ENCODE measurements at regions not wholly inside any gene's neighbourhood (a gene's known extent, or its start where the extent isn't known, plus 50 kb on each side); places are given as distances from the start of the nearest gene placed in this dataset.

DNA sequence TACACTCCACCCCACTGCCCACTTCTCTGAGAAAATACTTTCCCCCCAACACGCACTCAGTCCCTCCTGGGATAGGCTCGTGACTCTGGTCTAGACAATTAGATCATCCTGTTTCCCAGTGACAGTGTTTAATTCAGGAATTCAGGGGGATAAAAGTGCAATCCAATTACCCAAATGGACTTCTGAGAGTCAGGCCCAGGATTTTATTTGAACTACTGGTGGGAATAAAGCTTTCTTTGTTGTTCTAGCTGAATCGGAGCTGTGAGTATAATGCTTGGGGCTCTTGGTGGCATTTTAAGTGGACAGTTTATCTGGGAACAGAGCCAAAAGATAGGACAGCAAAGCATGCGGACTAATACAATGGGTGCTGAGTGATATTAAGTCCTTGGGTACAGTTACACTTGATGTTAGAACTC is 683.3 kb downstream of the MAT2B start:
- Histone ChIP-seq H3K18ac (ENCODE audit: low read length) (no peak overlapping the region), H2AK5ac (ENCODE audit: low read length) (no peak overlapping the region), H2BK5ac (ENCODE audit: low read depth, low read length, poor library complexity) (no peak overlapping the region), H3K9ac (ENCODE audit: low read length) (no peak overlapping the region), H3K14ac (ENCODE audit: low read length) (no peak overlapping the region), H3K4me3 (ENCODE audit: low read depth, low read length) (no peak overlapping the region), H2BK120ac (ENCODE audit: insufficient read depth, low read length, poor library complexity) (no peak overlapping the region), H3K27me3 (ENCODE audit: insufficient read depth, low read length) (no peaks in the 10 kb centered on the region), H4K12ac (ENCODE audit: low read depth, low read length) (no peak overlapping the region), H3K79me1 (ENCODE audit: low read length) (no peaks in the 10 kb centered on the region), H3K4me2 (ENCODE audit: low read length) (no peak overlapping the region), H3K4ac (ENCODE audit: low read depth, low read length) (no peak overlapping the region), H3K36me3 (ENCODE audit: control insufficient read depth in 1 of 2, insufficient read depth in 2 of 2, low read length in 2 of 2) (no peaks in the 10 kb centered on the region), H4K8ac (ENCODE audit: low read depth, low read length) (no peak overlapping the region), H3K9me3 (ENCODE audit: insufficient read depth, low read depth, low read length) (no peaks in the 10 kb centered on the region), H4K91ac (ENCODE audit: low read depth, low read length) (no peak overlapping the region), H2BK12ac (ENCODE audit: low read length) (no peak overlapping the region), H3K27ac (ENCODE audit: low read depth, low read length) (no peak overlapping the region), H2AFZ (ENCODE audit: insufficient read depth, low read length, poor library complexity) (no peak overlapping the region), H3K79me2 (ENCODE audit: control insufficient read depth, insufficient read depth, low read length, poor library complexity) (no peaks in the 10 kb centered on the region), H3K23ac (ENCODE audit: low read length) (no peak overlapping the region), H3K4me1 (ENCODE audit: control insufficient read depth in 1 of 2, insufficient read depth in 2 of 2, low read length in 2 of 2) (no peaks in the 10 kb centered on the region)
- no peak for DNase-seq
- no CpG with 5 or more reads among the region's 4 CpGs for WGBS (ENCODE audit: extremely low coverage, insufficient coverage, insufficient read length)

GRCh38 chr5:164191240-164191639 is 685.8 kb downstream of the MAT2B start:
- no peaks in the 10 kb centered on the region for H3K79me1 ChIP-seq (ENCODE audit: low read length)
- no CpG with 5 or more reads among the region's 3 CpGs for WGBS (ENCODE audit: extremely low coverage, insufficient coverage, insufficient read length)
- no peak overlapping the region for H4K8ac ChIP-seq (ENCODE audit: low read depth, low read length)
- no peak overlapping the region for H4K12ac ChIP-seq (ENCODE audit: low read depth, low read length)
- DNase-seq: no peak
- no peak overlapping the region for H3K9ac ChIP-seq (ENCODE audit: low read length)
- H3K4ac ChIP-seq (ENCODE audit: low read depth, low read length): no peak overlapping the region
- no peak overlapping the region for H3K23ac ChIP-seq (ENCODE audit: low read length)
- H2BK5ac ChIP-seq (ENCODE audit: low read depth, low read length, poor library complexity): no peak overlapping the region
- no peak overlapping the region for H2AK5ac ChIP-seq (ENCODE audit: low read length)
- H2AFZ ChIP-seq (ENCODE audit: insufficient read depth, low read length, poor library complexity): no peak overlapping the region
- H3K79me2 ChIP-seq (ENCODE audit: control insufficient read depth, insufficient read depth, low read length, poor library complexity): no peaks in the 10 kb centered on the region
- H3K9me3 ChIP-seq (ENCODE audit: insufficient read depth, low read depth, low read length): no peaks in the 10 kb centered on the region
- H3K36me3 ChIP-seq (ENCODE audit: control insufficient read depth in 1 of 2, insufficient read depth in 2 of 2, low read length in 2 of 2): no peaks in the 10 kb centered on the region
- H3K18ac ChIP-seq (ENCODE audit: low read length): no peak overlapping the region
- H2BK12ac ChIP-seq (ENCODE audit: low read length): no peak overlapping the region
- H2BK120ac ChIP-seq (ENCODE audit: insufficient read depth, low read length, poor library complexity): no peak overlapping the region
- no peak overlapping the region for H3K14ac ChIP-seq (ENCODE audit: low read length)
- no peak overlapping the region for H4K91ac ChIP-seq (ENCODE audit: low read depth, low read length)
- H3K4me3 ChIP-seq (ENCODE audit: low read depth, low read length): no peak overlapping the region
- H3K27ac ChIP-seq (ENCODE audit: low read depth, low read length): no peak overlapping the region
- H3K4me2 ChIP-seq (ENCODE audit: low read length): no peak overlapping the region
- H3K4me1 ChIP-seq (ENCODE audit: control insufficient read depth in 1 of 2, insufficient read depth in 2 of 2, low read length in 2 of 2): no peaks in the 10 kb centered on the region
- H3K27me3 ChIP-seq (ENCODE audit: insufficient read depth, low read length): no peaks in the 10 kb centered on the region

- H3K4me3 ChIP-seq (ENCODE audit: low read depth, low read length): no peak overlapping the region
- H3K18ac ChIP-seq (ENCODE audit: low read length): no peak overlapping the region
- H3K36me3 ChIP-seq (ENCODE audit: control insufficient read depth in 1 of 2, insufficient read depth in 2 of 2, low read length in 2 of 2): no peaks in the 10 kb centered on the region
- H3K79me1 ChIP-seq (ENCODE audit: low read length): no peaks in the 10 kb centered on the region
- H3K4me1 ChIP-seq (ENCODE audit: control insufficient read depth in 1 of 2, insufficient read depth in 2 of 2, low read length in 2 of 2): no peaks in the 10 kb centered on the region
- H2BK120ac ChIP-seq (ENCODE audit: insufficient read depth, low read length, poor library complexity): no peak overlapping the region
- no peak overlapping the region for H2BK12ac ChIP-seq (ENCODE audit: low read length)
- H4K91ac ChIP-seq (ENCODE audit: low read depth, low read length): no peak overlapping the region
- no peak overlapping the region for H3K9ac ChIP-seq (ENCODE audit: low read length)
- H3K79me2 ChIP-seq (ENCODE audit: control insufficient read depth, insufficient read depth, low read length, poor library complexity): no peaks in the 10 kb centered on the region
- H4K12ac ChIP-seq (ENCODE audit: low read depth, low read length): no peak overlapping the region
- H3K27me3 ChIP-seq (ENCODE audit: insufficient read depth, low read length): no peaks in the 10 kb centered on the region
- H3K14ac ChIP-seq (ENCODE audit: low read length): no peak overlapping the region
- no peak overlapping the region for H2AFZ ChIP-seq (ENCODE audit: insufficient read depth, low read length, poor library complexity)
- no CpG with 5 or more reads among the region's 2 CpGs for WGBS (ENCODE audit: extremely low coverage, insufficient coverage, insufficient read length)
- no peaks in the 10 kb centered on the region for H3K9me3 ChIP-seq (ENCODE audit: insufficient read depth, low read depth, low read length)
- H3K23ac ChIP-seq (ENCODE audit: low read length): no peak overlapping the region
- DNase-seq: no peak
- H3K27ac ChIP-seq (ENCODE audit: low read depth, low read length): no peak overlapping the region
- H4K8ac ChIP-seq (ENCODE audit: low read depth, low read length): no peak overlapping the region
- H2BK5ac ChIP-seq (ENCODE audit: low read depth, low read length, poor library complexity): no peak overlapping the region
- no peak overlapping the region for H2AK5ac ChIP-seq (ENCODE audit: low read length)
- H3K4ac ChIP-seq (ENCODE audit: low read depth, low read length): no peak overlapping the region
- no peak overlapping the region for H3K4me2 ChIP-seq (ENCODE audit: low read length)
These were observed 696.9 kb downstream of the MAT2B start for GRCh38 chr5:164202338-164202737.

- Histone ChIP-seq H3K27ac (ENCODE audit: low read depth, low read length) (no peak overlapping the region), H3K79me1 (ENCODE audit: low read length) (no peaks in the 10 kb centered on the region), H2BK5ac (ENCODE audit: low read depth, low read length, poor library complexity) (no peak overlapping the region), H3K18ac (ENCODE audit: low read length) (no peak overlapping the region), H3K4me2 (ENCODE audit: low read length) (no peak overlapping the region), H2BK12ac (ENCODE audit: low read length) (no peak overlapping the region), H3K36me3 (ENCODE audit: control insufficient read depth in 1 of 2, insufficient read depth in 2 of 2, low read length in 2 of 2) (no peaks in the 10 kb centered on the region), H4K91ac (ENCODE audit: low read depth, low read length) (no peak overlapping the region), H3K4me1 (ENCODE audit: control insufficient read depth in 1 of 2, insufficient read depth in 2 of 2, low read length in 2 of 2) (no peaks in the 10 kb centered on the region), H3K27me3 (ENCODE audit: insufficient read depth, low read length) (no peaks in the 10 kb centered on the region), H2AFZ (ENCODE audit: insufficient read depth, low read length, poor library complexity) (no peak overlapping the region), H4K12ac (ENCODE audit: low read depth, low read length) (no peak overlapping the region), H3K9ac (ENCODE audit: low read length) (no peak overlapping the region), H3K79me2 (ENCODE audit: control insufficient read depth, insufficient read depth, low read length, poor library complexity) (no peaks in the 10 kb centered on the region), H4K8ac (ENCODE audit: low read depth, low read length) (no peak overlapping the region), H2BK120ac (ENCODE audit: insufficient read depth, low read length, poor library complexity) (no peak overlapping the region), H3K23ac (ENCODE audit: low read length) (no peak overlapping the region), H2AK5ac (ENCODE audit: low read length) (no peak overlapping the region), H3K4ac (ENCODE audit: low read depth, low read length) (no peak overlapping the region), H3K9me3 (ENCODE audit: insufficient read depth, low read depth, low read length) (no peaks in the 10 kb centered on the region), H3K4me3 (ENCODE audit: low read depth, low read length) (no peak overlapping the region), H3K14ac (ENCODE audit: low read length) (no peak overlapping the region)
- no peak for DNase-seq
- WGBS (ENCODE audit: extremely low coverage, insufficient coverage, insufficient read length): no CpG with 5 or more reads among the region's 4 CpGs
These were observed 698.3 kb downstream of the MAT2B start for GRCh38 chr5:164203581-164204225.

Measured in trophoblast cell (in vitro differentiated cells and primary cell).